ENCODE measurements at regions not wholly inside any gene's neighbourhood (a gene's known extent, or its start where the extent isn't known, plus 50 kb on each side); places are given as distances from the start of the nearest gene placed in this dataset.
A peak's percentile ranks its signal among the peaks of the same experiment; 100 is the strongest.

GRCh38 chr3:127133971-127134370, 59.0 kb upstream of the PRR23E start:
- no peaks in the 10 kb centered on the region for H3K9me3 ChIP-seq (ENCODE audit: control insufficient read depth, low read length)
- no peaks in the 10 kb centered on the region for H3K79me2 ChIP-seq
- no peak overlapping the region for H2AFZ ChIP-seq
- peaks cover 6% of the 10 kb centered on the region for H3K4me1 ChIP-seq
- TF ChIP-seq CTCF (IDR thresholded peaks at IDR 0.05), result no peak
- no peaks in the 10 kb centered on the region for H3K27me3 ChIP-seq (ENCODE audit: control insufficient read depth, insufficient read depth, low read length)
- no peak overlapping the region for H3K9ac ChIP-seq
- H3K4me2 ChIP-seq (ENCODE audit: low read length), result no peak overlapping the region
- no peaks in the 10 kb centered on the region for H3K36me3 ChIP-seq (ENCODE audit: control insufficient read depth, insufficient read depth, low read length)
- H3K27ac ChIP-seq, result no peak overlapping the region
- no peak overlapping the region for H3K4me3 ChIP-seq (ENCODE audit: low read depth, low read length)

- H3K4me1 ChIP-seq, result peaks cover 6% of the 10 kb centered on the region
- no peak for TF ChIP-seq CTCF (IDR thresholded peaks at IDR 0.05)
- H3K27ac ChIP-seq, result no peak overlapping the region
- no peak overlapping the region for H3K4me2 ChIP-seq (ENCODE audit: low read length)
- no peak overlapping the region for H2AFZ ChIP-seq
- H3K36me3 ChIP-seq (ENCODE audit: control insufficient read depth, insufficient read depth, low read length), result no peaks in the 10 kb centered on the region
- no peak overlapping the region for H3K9ac ChIP-seq
- H3K9me3 ChIP-seq (ENCODE audit: control insufficient read depth, low read length), result no peaks in the 10 kb centered on the region
- H3K79me2 ChIP-seq, result no peaks in the 10 kb centered on the region
- no peak overlapping the region for H3K4me3 ChIP-seq (ENCODE audit: low read depth, low read length)
- H3K27me3 ChIP-seq (ENCODE audit: control insufficient read depth, insufficient read depth, low read length), result no peaks in the 10 kb centered on the region
These were observed 58.5 kb upstream of the PRR23E start for GRCh38 chr3:127134466-127134865.

- H3K79me2 ChIP-seq, result no peaks in the 10 kb centered on the region
- H3K27me3 ChIP-seq (ENCODE audit: control insufficient read depth, insufficient read depth, low read length), result no peaks in the 10 kb centered on the region
- H3K4me1 ChIP-seq, result peaks cover 6% of the 10 kb centered on the region
- no peak overlapping the region for H2AFZ ChIP-seq
- H3K4me2 ChIP-seq (ENCODE audit: low read length), result peak overlapping the region; percentile 80
- TF ChIP-seq CTCF (IDR thresholded peaks at IDR 0.05), result no peak
- H3K27ac ChIP-seq, result no peak overlapping the region
- H3K9ac ChIP-seq, result no peak overlapping the region
- no peaks in the 10 kb centered on the region for H3K9me3 ChIP-seq (ENCODE audit: control insufficient read depth, low read length)
- H3K36me3 ChIP-seq (ENCODE audit: control insufficient read depth, insufficient read depth, low read length), result no peaks in the 10 kb centered on the region
- no peak overlapping the region for H3K4me3 ChIP-seq (ENCODE audit: low read depth, low read length)
These were observed 58.1 kb upstream of the PRR23E start for GRCh38 chr3:127134887-127135240.

GRCh38 chr3:127135241-127136023, 57.5 kb upstream of the PRR23E start:
- H3K27ac ChIP-seq, result no peak overlapping the region
- H3K4me2 ChIP-seq (ENCODE audit: low read length), result peak overlapping the region; percentile 80
- H2AFZ ChIP-seq, result peak overlapping the region; percentile 75
- peaks cover 6% of the 10 kb centered on the region for H3K4me1 ChIP-seq
- H3K4me3 ChIP-seq (ENCODE audit: low read depth, low read length), result no peak overlapping the region
- no peaks in the 10 kb centered on the region for H3K27me3 ChIP-seq (ENCODE audit: control insufficient read depth, insufficient read depth, low read length)
- H3K9me3 ChIP-seq (ENCODE audit: control insufficient read depth, low read length), result no peaks in the 10 kb centered on the region
- no peak overlapping the region for H3K9ac ChIP-seq
- no peak for TF ChIP-seq CTCF (IDR thresholded peaks at IDR 0.05)
- H3K79me2 ChIP-seq, result no peaks in the 10 kb centered on the region
- H3K36me3 ChIP-seq (ENCODE audit: control insufficient read depth, insufficient read depth, low read length), result no peaks in the 10 kb centered on the region

- Histone ChIP-seq H3K4me3 (ENCODE audit: low read depth, low read length) (no peak overlapping the region), H3K79me2 (no peaks in the 10 kb centered on the region), H3K27ac (no peak overlapping the region), H3K4me1 (peaks cover 6% of the 10 kb centered on the region), H3K9me3 (ENCODE audit: control insufficient read depth, low read length) (no peaks in the 10 kb centered on the region), H3K36me3 (ENCODE audit: control insufficient read depth, insufficient read depth, low read length) (no peaks in the 10 kb centered on the region), H3K4me2 (ENCODE audit: low read length) (no peak overlapping the region), H3K9ac (no peak overlapping the region), H2AFZ (no peak overlapping the region), H3K27me3 (ENCODE audit: control insufficient read depth, insufficient read depth, low read length) (no peaks in the 10 kb centered on the region)
- TF ChIP-seq CTCF (IDR thresholded peaks at IDR 0.05), result no peak
These were observed 56.8 kb upstream of the PRR23E start for GRCh38 chr3:127136024-127136600.
